Upper lobe of right lung (tissue), 1 donor: ENCODE measurements at regions not wholly inside any gene's neighbourhood (a gene's known extent, or its start where the extent isn't known, plus 50 kb on each side); places are given as distances from the start of the nearest gene placed in this dataset.

Experiments used
- ATAC-seq: fragments of 200-7000 bp; cut with Tn5 transposase; one replicate; pipeline ENCODE4 v1.9.1; 2020; ENCODE audit warnings: mild to moderate bottlenecking, moderate library complexity
- DNase-seq: peaks from one replicate; pipeline ENCODE4 v3.0.0-alpha.2; 2020
- H3K27ac ChIP-seq: fragments of 200-600 bp; one replicate; pipeline ENCODE4 v1.8.0; 2022
- H3K27me3 ChIP-seq: fragments of 200-600 bp; one replicate; pipeline ENCODE4 v1.8.0; 2022; ENCODE audit warnings: mild to moderate bottlenecking
- H3K36me3 ChIP-seq: fragments of 200-600 bp; one replicate; pipeline ENCODE4 v1.8.0; 2022
- H3K4me1 ChIP-seq: fragments of 200-600 bp; one replicate; pipeline ENCODE4 v1.8.0; 2022
- H3K4me3 ChIP-seq: fragments of 200-600 bp; one replicate; pipeline ENCODE4 v1.8.0; 2022; ENCODE audit warnings: mild to moderate bottlenecking
- H3K9me3 ChIP-seq: fragments of 200-600 bp; one replicate; pipeline ENCODE4 v1.8.0; 2022
- CTCF ChIP-seq: fragments of 200-600 bp; IDR thresholded peaks from one replicate; pipeline ENCODE4 v1.8.0; 2022; ENCODE audit warnings: antibody characterized with exemption
- intact Hi-C: fragments of 100-400 bp; cut with DNase I; formaldehyde crosslinking; loops from one replicate; pipeline ENCODE4 v1.11.0; 2022
- donor health status: DM: no; HTN: yes; CAD: no; lungs with severe emphysema.

DNA sequence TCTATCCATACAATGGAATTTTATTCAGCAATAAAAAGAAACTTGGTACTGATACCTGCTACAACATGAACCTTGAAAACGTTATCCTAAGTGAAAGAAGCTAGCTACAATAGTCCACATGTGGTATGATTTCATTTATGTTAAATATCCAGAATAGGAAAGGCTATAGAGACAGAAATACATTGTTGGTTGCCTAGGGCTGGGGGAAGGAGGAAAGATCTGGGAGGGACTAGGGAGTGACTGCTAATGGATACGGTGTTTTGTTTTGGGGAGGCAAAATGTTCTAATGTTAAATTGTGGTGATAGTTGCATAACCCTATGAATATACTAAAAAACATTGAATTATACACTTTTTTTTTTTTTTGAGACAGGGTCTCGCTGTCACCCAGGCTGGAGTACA is 141.1 kb upstream of the ARX start:
- H3K9me3 ChIP-seq = no peaks in the 10 kb centered on the region
- H3K27me3 ChIP-seq = no peaks in the 10 kb centered on the region
- intact Hi-C loops = no loop called here
- ATAC-seq (no peak), DNase-seq (no peak)
- no peaks in the 10 kb centered on the region for H3K36me3 ChIP-seq
- H3K4me3 ChIP-seq = no peak overlapping the region
- no peaks in the 10 kb centered on the region for H3K4me1 ChIP-seq
- H3K27ac ChIP-seq = no peak overlapping the region
- no peak for TF ChIP-seq CTCF

DNA sequence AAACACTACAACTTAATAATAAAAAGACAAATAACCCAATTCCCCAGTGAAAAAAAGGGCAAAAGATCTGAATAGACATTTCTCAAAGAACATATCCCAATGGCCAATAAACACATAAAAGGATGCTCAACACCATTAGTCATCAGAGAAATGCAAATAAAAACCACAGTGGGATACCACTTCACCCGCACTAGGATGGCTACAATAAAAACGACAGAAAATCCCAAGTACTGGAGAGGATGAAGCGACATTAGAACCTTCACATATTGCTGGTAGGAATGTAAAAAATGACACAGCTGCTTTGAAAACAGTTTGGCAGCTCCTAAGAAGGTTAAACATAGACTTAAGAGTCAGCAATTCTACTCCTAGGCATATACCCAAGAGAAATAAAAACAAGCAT is 140.6 kb upstream of the ARX start:
- DNase-seq (no peak), ATAC-seq (no peak)
- intact Hi-C loops = no loop called here
- Histone ChIP-seq H3K27me3 (no peaks in the 10 kb centered on the region), H3K9me3 (no peaks in the 10 kb centered on the region), H3K4me3 (no peak overlapping the region), H3K36me3 (no peaks in the 10 kb centered on the region), H3K27ac (no peak overlapping the region), H3K4me1 (no peaks in the 10 kb centered on the region)
- TF ChIP-seq CTCF = no peak

GRCh38 chrX:25154168-25154567 is 138.4 kb upstream of the ARX start:
- H3K36me3 ChIP-seq = no peaks in the 10 kb centered on the region
- TF ChIP-seq CTCF = no peak
- no peak for DNase-seq
- H3K27me3 ChIP-seq = no peaks in the 10 kb centered on the region
- no peak overlapping the region for H3K4me3 ChIP-seq
- no peaks in the 10 kb centered on the region for H3K9me3 ChIP-seq
- no peak overlapping the region for H3K27ac ChIP-seq
- intact Hi-C loops = no loop called here
- H3K4me1 ChIP-seq = no peaks in the 10 kb centered on the region
- no peak for ATAC-seq

DNA sequence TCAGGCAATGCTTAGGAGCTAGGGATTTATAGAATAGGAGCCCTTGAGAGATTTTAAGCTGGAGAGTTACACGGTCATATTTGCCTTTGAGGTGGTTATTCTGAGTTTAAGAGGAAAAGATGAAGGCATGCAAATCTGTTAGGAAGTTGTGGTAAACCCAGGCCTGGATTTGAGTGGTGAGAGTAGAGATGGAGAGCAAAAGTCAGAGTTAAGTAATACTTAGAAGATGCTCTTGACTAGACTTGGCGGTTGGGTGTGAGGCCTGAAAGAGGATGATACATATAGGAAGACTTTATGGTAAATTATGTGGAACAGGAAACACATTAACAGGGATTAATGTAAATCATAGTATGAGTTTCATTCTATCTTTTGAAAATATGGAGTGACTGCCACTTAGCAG is 136.0 kb upstream of the ARX start:
- Histone ChIP-seq H3K4me3 (no peak overlapping the region), H3K4me1 (no peaks in the 10 kb centered on the region), H3K36me3 (no peaks in the 10 kb centered on the region), H3K27me3 (no peaks in the 10 kb centered on the region), H3K9me3 (no peaks in the 10 kb centered on the region), H3K27ac (no peak overlapping the region)
- no peak for DNase-seq
- no peak for TF ChIP-seq CTCF
- ATAC-seq = no peak
- intact Hi-C loops = no loop called here

DNA sequence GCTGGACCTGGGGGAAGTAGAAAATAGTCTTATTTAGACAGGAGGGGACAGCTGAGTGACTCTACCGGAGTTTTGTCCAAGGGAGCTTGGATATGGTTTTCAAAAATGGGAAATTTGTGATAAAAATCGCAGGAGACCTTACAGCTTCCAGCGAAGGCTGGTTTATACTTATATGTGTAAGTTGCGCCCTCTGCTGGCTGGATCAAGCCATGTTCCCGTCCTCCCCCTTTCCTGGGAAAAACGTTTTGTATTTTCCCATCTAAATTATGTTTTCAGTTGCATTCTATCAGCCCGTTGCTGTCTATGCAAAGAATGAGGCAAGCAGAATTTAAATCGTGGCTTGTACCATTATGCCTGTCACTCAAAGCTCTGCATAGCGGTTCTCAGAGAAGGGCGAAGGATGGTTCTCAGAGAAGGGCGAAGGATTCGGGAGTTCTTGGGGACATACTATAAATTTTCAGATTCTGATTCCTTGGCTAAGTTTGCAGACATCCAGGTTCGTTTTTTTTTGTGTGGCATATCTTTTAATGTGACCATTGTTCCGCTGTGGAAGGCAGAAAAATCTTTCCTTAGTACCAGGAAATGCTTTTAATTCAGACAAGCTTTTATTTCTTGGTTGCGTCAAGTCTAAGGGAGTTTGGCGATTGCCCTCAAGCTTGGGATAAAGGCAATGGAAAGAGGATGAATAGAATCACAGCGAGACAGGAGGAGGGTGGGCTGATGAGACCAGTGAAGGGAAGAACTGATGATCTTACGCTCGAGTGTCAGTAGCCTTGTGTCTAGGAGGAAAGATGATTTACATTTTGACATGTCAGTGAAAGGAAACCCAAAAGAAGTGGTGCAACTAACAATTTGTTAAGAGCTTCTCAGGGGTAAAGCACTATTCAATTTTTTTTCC is 128.5 kb upstream of the ARX start:
- H3K4me3 ChIP-seq = no peak overlapping the region
- DNase-seq (peak; percentile 68), ATAC-seq (peak; percentile 55)
- no peaks in the 10 kb centered on the region for H3K9me3 ChIP-seq
- no peak overlapping the region for H3K27ac ChIP-seq
- no peaks in the 10 kb centered on the region for H3K27me3 ChIP-seq
- H3K4me1 ChIP-seq = no peaks in the 10 kb centered on the region
- peak; percentile 67 for TF ChIP-seq CTCF
- no peaks in the 10 kb centered on the region for H3K36me3 ChIP-seq
- intact Hi-C loops = loop anchor here (10.0 kb wide), 1 partner anchor 309 kb away; no protein-coding TSS in a partner anchor
